NCI-H2171 treated with DMSO at 0.1 percent for 48 hours (cell line): ENCODE measurements at regions not wholly inside any gene's neighbourhood (a gene's known extent, or its start where the extent isn't known, plus 50 kb on each side); places are given as distances from the start of the nearest gene placed in this dataset.

Source experiments
- DNase-seq: peaks from one replicate; lab custom pipeline; 2025; lab: John Stamatoyannopoulos, UW

- peak; percentile 76 for DNase-seq
Observed at GRCh38 chr7:11294965-11295364, 321.3 kb downstream of the PHF14 start.

GRCh38 chr7:11297126-11297625, 323.5 kb downstream of the PHF14 start:
- no peak for DNase-seq

- DNase-seq, result no peak
Observed at GRCh38 chr7:11297764-11298163, 324.1 kb downstream of the PHF14 start.

DNA sequence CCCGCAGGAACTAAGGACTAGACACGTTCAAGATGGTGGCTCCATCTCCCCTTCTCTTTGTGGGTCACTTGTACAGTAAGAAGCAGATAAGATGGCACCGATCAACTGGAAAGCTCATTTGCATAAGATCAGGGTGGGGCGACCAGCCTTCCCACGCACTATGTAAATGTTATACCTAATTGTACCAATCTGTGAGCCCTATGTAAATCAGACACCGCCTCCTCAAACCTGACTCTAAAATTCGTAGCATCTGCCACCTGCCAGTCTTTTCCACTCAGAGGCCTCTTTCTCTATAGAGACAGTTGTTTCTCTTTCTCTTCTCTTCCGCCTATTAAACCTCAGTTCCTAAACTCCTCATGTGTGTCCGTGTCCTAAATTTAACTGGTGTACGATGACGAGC, 324.5 kb downstream of the PHF14 start:
- DNase-seq, result peak; percentile 99

DNA sequence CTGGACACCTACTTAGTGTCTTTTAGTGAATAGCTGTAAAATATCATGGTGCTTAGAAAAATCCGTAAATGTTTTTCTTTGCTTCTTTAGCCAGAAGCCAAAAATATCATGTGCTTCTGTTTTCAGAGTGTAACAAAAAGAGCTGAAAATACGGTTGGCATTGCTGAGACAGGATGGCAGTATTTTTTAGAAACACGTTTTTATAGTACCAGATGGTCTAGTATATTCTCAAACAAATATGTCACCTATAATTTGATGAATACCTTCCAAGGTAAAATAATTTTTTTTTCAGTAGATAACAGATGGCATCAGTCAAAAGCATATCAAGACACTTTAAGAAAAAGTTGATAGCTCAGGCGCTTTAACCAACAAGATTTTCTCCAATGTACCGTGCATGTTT, 326.6 kb downstream of the PHF14 start:
- DNase-seq, result peak; percentile 94

DNA sequence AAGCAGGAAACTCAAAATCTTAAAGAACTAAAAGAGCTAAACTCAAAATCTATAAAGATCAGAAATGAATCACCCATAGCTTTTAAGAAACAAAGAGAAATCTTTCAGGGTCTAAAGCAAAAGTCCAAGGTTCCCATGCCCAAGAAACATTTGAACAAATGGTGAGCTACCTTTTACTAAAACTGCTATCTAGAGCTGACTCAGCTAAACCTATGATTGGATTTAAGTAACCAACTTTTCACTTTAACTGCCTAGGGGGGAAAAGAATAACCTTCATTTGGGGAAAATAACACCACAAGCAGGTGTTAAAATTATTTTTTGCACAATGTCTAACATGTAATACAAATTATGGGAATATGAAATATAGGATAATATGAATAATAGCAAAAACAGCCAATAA, 328.4 kb downstream of the PHF14 start:
- no peak for DNase-seq

DNA sequence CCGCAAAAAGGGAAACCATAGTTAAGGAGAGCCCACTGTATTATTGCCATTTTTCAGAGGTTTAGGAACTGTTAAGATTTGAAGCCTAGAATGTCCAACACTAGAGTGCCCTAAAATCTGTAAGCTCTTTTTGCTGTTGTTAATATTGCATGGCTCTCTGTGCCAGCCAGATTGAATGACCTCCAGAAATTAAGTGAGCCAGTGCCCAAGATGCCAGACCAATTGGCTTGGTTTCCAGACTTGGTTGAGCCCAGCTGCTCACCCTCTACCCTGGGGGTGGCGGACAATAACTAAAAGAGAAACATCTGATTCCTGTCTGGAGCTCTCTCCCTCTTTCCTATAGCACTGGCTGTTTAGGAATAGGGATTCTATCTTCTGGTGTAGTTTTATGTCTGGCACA, 340.1 kb downstream of the PHF14 start:
- DNase-seq, result no peak

GRCh38 chr7:11315666-11316258, 342.1 kb downstream of the PHF14 start:
- DNase-seq, result no peak

GRCh38 chr7:11317766-11318165, 344.1 kb downstream of the PHF14 start:
- no peak for DNase-seq

- no peak for DNase-seq
Observed at GRCh38 chr7:11319491-11320274, 346.0 kb downstream of the PHF14 start.
